ENCODE measurements at regions not wholly inside any gene's neighbourhood (a gene's known extent, or its start where the extent isn't known, plus 50 kb on each side); places are given as distances from the start of the nearest gene placed in this dataset.

DNA sequence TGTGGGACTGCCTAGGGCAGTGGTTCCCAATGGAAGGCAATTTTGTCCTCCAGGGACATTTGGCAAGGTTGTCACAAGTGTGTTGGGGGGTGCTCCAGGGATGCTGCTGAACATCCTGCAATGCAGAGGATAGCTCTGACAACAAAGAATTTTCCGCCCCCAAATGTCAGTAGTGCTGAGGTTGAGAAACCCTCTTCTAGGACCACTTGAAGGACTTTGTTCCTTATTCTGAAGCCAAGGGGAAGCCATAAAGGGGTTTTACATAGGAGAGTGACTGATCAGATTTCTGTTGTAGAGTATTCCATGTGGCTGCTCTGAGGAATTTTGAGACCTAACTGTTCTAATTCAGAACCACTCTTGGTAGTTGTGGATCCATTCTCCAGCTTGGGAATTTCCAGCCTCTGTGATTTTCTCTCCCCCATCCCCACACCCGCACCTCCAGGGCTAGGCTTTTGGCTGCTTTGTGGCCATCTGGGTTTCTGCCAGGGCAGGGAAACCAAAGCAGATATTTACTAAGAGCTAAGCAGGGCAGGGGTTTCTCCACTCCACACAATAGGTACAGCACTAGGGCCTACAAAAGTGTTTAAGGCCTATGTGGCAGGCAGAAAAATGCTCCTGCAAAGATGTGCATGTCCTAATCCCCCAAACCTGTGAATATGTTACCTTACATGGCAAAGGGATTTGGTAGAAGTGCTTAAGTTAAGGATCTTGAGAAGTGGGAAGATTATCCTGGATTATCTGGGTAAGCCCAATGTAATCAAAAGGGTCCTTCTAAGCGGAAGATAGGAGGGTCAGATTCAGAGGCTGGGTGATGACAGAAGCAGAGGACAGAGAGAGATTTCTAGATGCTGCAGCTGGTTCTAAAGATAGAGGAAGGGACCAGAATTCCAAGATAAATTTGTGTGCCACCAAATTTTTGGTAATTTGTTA is 135.4 kb downstream of the TMEM17 start:
- in situ Hi-C loops (cut with MboI; ENCODE audit: low sequenced_read_pairs), result no loop called here

DNA sequence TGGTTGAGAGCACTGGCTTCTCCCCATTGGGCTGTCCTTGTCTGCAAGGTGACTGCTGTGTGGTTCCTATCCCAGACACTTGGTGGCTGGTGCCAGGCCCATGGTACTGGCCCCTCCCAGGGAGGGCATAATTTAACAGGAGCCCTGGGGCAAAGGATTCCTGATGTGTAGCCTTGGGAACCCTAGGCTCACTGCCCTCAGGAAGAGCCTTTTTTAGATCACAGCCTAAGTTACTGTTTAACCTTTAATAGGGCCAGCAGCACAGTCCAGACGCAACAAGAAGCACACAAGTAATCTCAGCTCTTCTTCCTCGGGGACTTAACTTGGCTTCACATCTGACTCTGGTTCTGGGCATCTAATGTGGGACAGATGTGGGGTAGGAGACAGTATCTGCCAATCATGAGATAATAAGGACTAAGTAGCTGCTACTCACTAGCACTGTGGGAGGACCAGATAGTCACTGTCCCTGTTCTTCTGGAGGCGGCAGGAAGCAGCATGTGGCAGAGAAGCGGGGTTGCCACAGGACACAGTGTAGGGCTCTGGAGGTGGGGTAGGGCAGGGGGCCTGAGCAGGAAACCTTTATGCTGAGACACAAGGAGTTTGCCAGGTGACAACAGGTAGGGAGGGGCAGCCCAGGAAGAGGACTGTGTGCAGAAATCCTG is 136.3 kb downstream of the TMEM17 start:
- in situ Hi-C loops (cut with MboI; ENCODE audit: low sequenced_read_pairs), result no loop called here

DNA sequence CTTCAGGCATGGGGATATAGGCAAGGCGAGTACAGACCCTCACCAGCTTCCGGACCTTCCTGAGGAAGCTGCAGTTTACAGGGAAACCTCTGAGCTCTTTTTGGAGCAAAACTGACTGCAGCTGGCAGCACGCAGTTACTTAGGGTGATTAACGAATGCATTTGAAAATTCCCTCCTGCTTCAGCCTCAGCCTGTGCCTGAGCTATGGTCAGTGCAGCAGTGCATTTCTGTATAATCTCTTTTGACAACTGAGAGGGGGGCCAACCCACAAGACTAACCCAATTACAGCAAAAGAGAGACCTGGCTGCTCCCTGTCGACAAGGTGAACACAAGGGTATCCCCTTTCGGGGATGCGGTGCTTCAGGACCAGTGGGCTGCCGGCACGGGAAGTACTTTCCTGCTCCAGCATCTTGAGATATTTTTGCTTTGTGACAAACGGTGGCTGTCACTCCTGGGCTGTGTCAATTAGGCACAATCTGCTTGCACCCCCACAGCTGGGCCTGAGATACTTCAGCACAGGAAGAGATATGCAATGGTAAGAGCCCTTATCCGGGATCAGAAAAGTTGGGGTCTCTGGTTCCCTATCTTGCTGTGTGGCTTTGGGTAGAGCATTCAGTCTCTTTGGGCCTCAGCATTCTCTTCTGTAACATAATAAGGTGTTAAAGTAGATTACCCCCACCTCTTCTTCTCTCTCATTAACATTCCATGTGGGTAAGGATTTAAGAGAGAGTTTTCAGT is 141.0 kb downstream of the TMEM17 start:
- in situ Hi-C loops (cut with MboI; ENCODE audit: low sequenced_read_pairs), result no loop called here

DNA sequence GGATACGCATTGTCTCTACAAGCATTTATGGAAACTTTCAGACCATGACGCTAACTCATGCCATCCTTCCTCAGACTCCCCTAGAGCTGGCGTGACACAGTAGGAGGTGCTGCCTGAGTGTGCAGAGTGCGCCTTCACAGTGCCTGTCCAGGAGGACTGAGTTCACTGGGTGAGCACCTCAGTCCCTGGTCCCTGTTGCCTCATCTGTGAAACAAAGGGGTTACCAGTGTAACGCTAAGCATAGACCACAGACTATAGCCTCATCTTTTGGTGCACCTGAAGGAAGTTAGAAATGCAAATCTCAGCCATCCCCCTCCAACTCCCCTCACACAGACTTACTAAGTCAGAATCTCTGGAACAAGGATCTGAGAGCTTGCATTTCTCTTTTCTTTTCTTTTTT is 142.8 kb downstream of the TMEM17 start:
- in situ Hi-C loops (cut with MboI; ENCODE audit: low sequenced_read_pairs), result no loop called here

DNA sequence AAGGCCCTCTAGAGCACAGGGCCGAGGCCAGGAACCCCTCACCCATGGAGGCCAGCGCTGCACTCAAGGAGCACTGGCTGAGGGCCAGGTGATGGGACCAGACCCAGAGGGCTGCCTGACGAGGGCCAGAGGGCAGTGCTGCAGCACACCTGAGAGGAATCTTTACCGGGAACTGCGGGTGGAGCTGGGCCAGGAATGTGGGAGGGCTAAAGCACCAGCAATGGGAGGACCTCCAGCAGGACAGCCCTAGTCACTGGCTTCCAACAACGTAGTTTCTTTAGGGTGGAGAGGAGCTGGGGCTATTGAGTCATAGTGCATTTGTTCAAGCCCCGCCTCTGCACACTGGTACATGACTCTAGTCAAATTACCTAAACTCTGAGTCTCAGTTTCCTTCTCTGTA is 143.4 kb downstream of the TMEM17 start:
- in situ Hi-C loops (cut with MboI; ENCODE audit: low sequenced_read_pairs), result no loop called here

DNA sequence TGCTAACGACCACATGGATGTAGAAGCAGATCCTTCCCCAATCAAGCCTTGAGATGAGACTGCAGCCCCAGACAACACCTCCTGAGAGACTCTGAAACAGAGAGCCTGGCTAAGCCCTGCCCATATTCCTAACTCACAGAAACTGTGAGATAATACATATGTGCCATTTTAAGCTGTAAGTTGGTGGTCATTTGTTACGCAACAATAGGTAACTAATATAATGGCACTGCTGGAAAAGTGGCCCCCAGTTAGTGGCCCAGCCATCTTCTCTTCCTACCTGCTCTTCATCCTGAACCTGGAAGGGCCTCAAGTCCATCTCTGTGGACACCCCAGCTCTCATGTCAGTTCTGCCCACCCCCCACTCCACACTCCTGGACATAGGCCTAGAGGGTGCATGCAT is 144.0 kb downstream of the TMEM17 start:
- in situ Hi-C loops (cut with MboI; ENCODE audit: low sequenced_read_pairs), result no loop called here

DNA sequence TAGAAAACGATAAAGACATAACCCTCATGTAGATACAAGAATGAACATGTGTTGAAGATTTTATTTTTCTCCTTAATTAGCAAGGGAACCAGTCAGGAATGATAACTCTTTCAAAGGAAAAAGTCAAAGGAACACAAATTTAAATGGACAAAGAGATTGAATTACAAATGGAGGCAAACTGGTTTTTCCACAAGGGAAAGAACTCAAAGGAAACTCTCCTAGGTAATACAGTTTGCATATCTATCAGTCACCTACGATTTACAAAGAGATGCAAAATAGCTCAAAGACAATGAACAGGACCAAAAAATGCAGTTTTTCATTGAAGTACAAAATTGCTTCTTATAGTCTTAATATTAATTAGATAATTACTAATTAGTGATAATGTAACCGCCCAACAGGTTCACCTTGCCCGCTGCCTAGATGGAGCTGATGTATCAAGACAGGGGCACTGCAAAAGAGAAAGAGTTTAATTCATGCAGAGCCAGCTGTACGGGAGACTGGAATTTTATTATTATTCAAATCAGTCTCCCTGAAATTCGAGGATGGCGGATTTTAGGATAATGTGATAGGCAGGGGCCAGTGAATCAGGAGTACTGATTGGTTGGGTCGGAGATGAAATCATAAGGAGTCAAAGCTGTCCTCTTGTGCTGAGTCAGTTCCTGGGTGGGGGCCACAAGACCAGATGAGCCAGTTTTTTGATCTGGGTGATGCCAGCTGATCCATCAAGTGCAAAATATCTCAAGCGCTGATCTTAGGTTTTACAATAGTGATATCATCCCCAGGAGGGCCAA is 151.0 kb downstream of the TMEM17 start:
- in situ Hi-C loops (cut with MboI; ENCODE audit: low sequenced_read_pairs), result no loop called here

- in situ Hi-C loops (cut with MboI; ENCODE audit: low sequenced_read_pairs), result no loop called here
Observed at GRCh38 chr2:62352031-62352430, 154.0 kb downstream of the TMEM17 start.

GRCh38 chr2:62349788-62350187 is 153.9 kb downstream of the B3GNT2 start:
- in situ Hi-C loops (cut with MboI; ENCODE audit: low sequenced_read_pairs), result no loop called here

DNA sequence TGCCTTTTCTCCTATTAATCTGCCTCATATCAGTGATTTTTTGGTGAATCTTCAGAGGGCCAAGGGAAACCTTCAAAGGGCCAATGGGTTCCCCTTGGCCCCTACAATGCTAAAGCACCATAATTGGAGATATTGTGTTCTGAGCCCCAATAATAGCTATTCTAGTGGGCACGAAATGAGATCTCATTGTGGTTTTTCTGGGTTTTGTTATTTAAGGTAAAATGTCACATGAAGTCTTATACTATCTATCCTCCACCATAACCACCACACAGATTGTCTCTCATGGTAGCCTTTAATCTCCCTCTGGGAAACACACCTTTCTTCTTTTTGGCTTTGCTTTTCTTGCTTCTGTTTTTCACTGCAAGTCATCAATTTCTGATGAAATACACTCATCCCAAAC is 152.8 kb downstream of the B3GNT2 start:
- in situ Hi-C loops (cut with MboI; ENCODE audit: low sequenced_read_pairs), result no loop called here

DNA sequence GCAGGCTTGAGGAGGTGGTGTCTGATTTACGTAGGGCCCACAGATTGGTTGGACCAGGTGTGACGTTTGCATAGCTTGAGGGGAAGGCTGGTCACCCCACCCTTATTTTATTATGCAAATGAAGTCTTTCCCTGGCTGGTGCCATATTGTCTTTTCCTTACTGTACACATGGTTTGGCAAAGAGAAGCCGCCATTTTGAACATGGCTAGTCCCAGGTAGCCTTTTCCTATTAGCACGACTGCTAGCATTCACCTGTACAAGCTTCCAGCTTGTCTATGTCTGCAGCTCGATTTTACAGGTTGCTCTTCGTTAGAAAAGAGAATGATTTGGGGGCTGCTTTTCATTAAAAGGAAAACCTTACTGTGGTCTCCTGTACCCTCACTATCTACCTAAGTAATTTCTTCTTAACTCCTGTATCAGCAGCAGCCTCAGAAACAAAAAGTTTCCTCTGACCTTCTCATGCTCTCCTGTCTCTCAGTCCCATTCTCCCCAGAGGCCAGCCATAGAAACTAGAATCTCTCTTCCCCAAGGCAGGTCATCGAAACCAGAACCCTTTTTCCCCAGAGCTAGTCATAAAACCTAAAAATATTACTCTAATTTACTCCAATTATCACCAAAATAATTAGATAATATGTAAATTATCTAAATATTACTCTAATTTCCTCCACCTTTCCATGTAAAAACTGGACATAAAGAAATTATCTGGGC is 151.8 kb downstream of the B3GNT2 start:
- in situ Hi-C loops (cut with MboI; ENCODE audit: low sequenced_read_pairs), result no loop called here

GRCh38 chr2:62344472-62344871 is 148.6 kb downstream of the B3GNT2 start:
- in situ Hi-C loops (cut with MboI; ENCODE audit: low sequenced_read_pairs), result no loop called here

DNA sequence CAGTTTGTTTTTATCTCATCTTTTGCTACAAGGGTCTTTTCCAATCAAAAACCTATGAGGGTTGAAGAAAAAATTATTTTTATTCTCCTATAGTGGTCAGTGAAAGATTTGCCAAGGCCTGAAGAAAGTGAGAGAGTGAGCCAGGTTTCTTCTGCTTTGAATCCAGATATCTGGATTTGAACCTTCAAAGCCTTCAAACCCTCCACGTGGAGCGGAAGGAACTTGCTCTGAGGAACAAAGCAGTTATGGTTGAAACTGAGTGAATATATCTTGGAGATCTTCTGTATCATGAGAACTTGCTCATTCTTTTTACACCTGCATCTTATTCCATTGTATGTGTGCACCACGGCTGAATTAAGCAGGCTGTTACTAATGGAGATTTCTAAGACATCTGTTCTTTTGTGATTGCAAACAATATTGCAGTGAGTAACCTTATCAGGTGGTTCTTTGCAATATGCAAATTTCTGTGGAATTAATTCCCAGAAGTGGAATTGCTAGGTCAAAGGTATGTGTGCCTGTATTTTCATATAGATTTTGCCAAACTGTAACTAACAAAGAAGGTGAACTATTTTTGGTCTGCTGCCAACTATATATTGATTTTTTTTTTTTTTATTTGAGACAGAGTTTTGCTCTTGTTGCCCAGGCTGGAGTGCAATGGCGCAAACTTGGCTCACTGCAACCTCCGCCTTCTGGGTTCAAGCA is 147.9 kb downstream of the B3GNT2 start:
- in situ Hi-C loops (cut with MboI; ENCODE audit: low sequenced_read_pairs), result no loop called here

- in situ Hi-C loops (cut with MboI; ENCODE audit: low sequenced_read_pairs), result no loop called here
Observed at GRCh38 chr2:62343206-62343605, 147.3 kb downstream of the B3GNT2 start.

GRCh38 chr2:62340994-62341484 is 145.1 kb downstream of the B3GNT2 start:
- in situ Hi-C loops (cut with MboI; ENCODE audit: low sequenced_read_pairs), result no loop called here

GRCh38 chr2:62339837-62340236 is 143.9 kb downstream of the B3GNT2 start:
- in situ Hi-C loops (cut with MboI; ENCODE audit: low sequenced_read_pairs), result no loop called here

DNA sequence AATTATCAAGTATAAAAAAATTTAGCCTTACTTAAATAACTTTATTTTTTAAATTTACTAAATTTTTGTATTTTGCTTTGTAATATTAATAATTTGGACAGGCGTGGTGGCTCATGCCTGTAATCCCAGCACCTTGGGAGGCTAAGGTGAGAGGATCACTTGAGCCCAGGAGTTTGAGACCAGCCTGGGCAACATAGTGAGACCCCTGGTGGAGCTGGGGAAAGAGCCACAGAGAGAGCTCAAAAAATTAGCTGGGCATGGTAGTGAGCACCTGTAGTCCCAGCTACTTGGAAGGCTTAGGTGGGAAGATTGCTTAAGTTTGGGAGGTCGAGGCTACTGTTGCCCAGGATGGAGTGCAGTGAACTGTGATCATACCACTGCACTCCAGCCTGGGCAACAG is 143.5 kb downstream of the B3GNT2 start:
- in situ Hi-C loops (cut with MboI; ENCODE audit: low sequenced_read_pairs), result no loop called here

- in situ Hi-C loops (cut with MboI; ENCODE audit: low sequenced_read_pairs), result no loop called here
Observed at GRCh38 chr2:62338111-62338510, 142.2 kb downstream of the B3GNT2 start.

DNA sequence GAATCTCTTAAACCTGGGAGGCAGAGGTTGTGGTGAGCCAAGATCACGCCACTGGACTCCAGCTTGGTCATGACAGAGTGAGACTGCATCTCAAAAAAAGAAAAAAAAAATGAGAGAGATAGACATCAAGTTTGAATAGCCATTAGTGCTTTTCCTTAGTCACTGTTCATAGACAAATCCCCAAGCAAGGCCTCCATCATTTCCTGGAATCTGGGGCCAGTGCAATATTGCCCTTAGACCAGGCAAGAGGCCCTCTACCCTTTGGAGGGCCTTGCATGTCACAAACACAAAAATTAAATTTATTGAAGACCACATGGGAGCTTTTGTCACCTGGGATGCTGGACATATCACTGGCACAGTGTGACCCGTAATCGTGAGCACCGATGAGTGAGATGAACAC is 141.5 kb downstream of the B3GNT2 start:
- in situ Hi-C loops (cut with MboI; ENCODE audit: low sequenced_read_pairs), result no loop called here

All from HL-60/S4 (cell line).